A549 (cell line): ENCODE measurements at regions not wholly inside any gene's neighbourhood (a gene's known extent, or its start where the extent isn't known, plus 50 kb on each side); places are given as distances from the start of the nearest gene placed in this dataset.

Experiments
- ATAC-seq, 2 experiments: fragments of 200-7000 bp in 1 of 2; fragments of >200 bp in 1 of 2; cut with Nextera tagmentation in 1 of 2; cut with Tn5 transposase in 1 of 2; 3 replicates each; pipeline versions ENCODE4 v1.8.0 to v1.9.1; 2018 to 2020; ENCODE audit warnings: mild to moderate bottlenecking in 1 of 2, moderate library complexity in 1 of 2
- CTCF ChIA-PET: fragments of 300-600 bp; sonication (Branson Sonifier 250); formaldehyde crosslinking; extraction: SDS; loops from one replicate; lab custom pipeline; 2021; ENCODE audit warnings: antibody characterized with exemption, inconsistent platforms; lab: Yijun Ruan, JAX
- POLR2A ChIA-PET: fragments of 350-600 bp; formaldehyde crosslinking; extraction: SDS; loops from one replicate; lab custom pipeline; 2021; ENCODE audit warnings: antibody characterized with exemption, inconsistent platforms; lab: Yijun Ruan, JAX
- DNase-seq, 2 experiments: peaks; one replicate each; pipeline versions ENCODE4 v3.0.0 to v3.0.0-alpha.2; 2011 to 2016; ENCODE audit warnings: low read depth in 1 of 2, low spot score in 1 of 2
- FAIRE-seq: peaks from 2 replicates; lab custom pipeline; 2011; peaks lifted over from hg19 to GRCh38; lab: Jason Lieb, UNC
- H3K27ac ChIP-seq, 2 experiments: fragments of >200 bp; sonication (Bioruptor Twin); formaldehyde crosslinking; 3 replicates each; pipeline ENCODE4 v1.5.1; 2016 to 2017
- H3K4me1 ChIP-seq: fragments of >200 bp; sonication (Bioruptor Twin); formaldehyde crosslinking; 3 replicates; pipeline ENCODE4 v1.6.1; 2016
- H3K4me2 ChIP-seq: fragments of >200 bp; sonication (Bioruptor Twin); formaldehyde crosslinking; 3 replicates; pipeline ENCODE4 v1.6.1; 2016
- H3K4me3 ChIP-seq: fragments of >200 bp; sonication (Bioruptor Twin); formaldehyde crosslinking; 3 replicates; pipeline ENCODE4 v1.5.1; 2016
- H3K9me3 ChIP-seq: fragments of >200 bp; sonication (Bioruptor Twin); formaldehyde crosslinking; 3 replicates; pipeline ENCODE4 v1.6.1; 2016
- BCL3 ChIP-seq: fragments of >200 bp; sonication (Bioruptor Twin); formaldehyde crosslinking; IDR thresholded peaks from 3 replicates; pipeline ENCODE4 v1.6.1; 2016
- CBX2 ChIP-seq: fragments of 200-600 bp; sonication (generic); IDR thresholded peaks from 2 replicates; pipeline ENCODE4 v1.6.1; 2016; ENCODE audit warnings: low read depth, mild to moderate bottlenecking, borderline replicate concordance
- CHD2 ChIP-seq: fragments of 150-350 bp; IDR thresholded peaks from 2 replicates; pipeline ENCODE4 v1.6.1; 2014; ENCODE audit warnings: low read length; ENCODE audit not compliant: partially characterized antibody
- EP300 ChIP-seq, 2 experiments: fragments of >200 bp; sonication (Bioruptor Twin); formaldehyde crosslinking; IDR thresholded peaks; 2 replicates in 1 of 2; 3 replicates in 1 of 2; pipeline ENCODE4 v1.6.1; 2016 to 2017
- ESRRA ChIP-seq: fragments of 150-350 bp; IDR thresholded peaks from 2 replicates; pipeline ENCODE4 v1.6.1; 2014; ENCODE audit warnings: mild to moderate bottlenecking, low read length, borderline replicate concordance
- FOXS1 ChIP-seq: fragments of 250-450 bp; sonication (Bioruptor Pico); IDR thresholded peaks from 2 replicates; pipeline ENCODE4 v1.5.0; 2020; ENCODE audit warnings: mild to moderate bottlenecking, moderate library complexity
- GATA3 ChIP-seq: IDR thresholded peaks from 2 replicates; pipeline ENCODE4 v1.6.1; 2012; ENCODE audit warnings: borderline replicate concordance
- HDAC2 ChIP-seq: fragments of 200-600 bp; sonication (generic); IDR thresholded peaks from 2 replicates; pipeline ENCODE4 v1.6.1; 2016
- HEYL ChIP-seq: fragments of 250-450 bp; sonication (Bioruptor Pico); IDR thresholded peaks from 2 replicates; pipeline ENCODE4 v1.8.0; 2021; ENCODE audit warnings: mild to moderate bottlenecking, moderate library complexity
- HOXA7 ChIP-seq: fragments of 250-450 bp; sonication (Bioruptor Pico); IDR thresholded peaks from 2 replicates; pipeline ENCODE4 v1.5.0; 2020; ENCODE audit warnings: mild to moderate bottlenecking, moderate library complexity
- HOXB13 ChIP-seq: fragments of 250-450 bp; sonication (Bioruptor Pico); IDR thresholded peaks from 2 replicates; pipeline ENCODE4 v1.5.0; 2020; ENCODE audit warnings: low read depth, mild to moderate bottlenecking, moderate library complexity
- HOXB5 ChIP-seq: fragments of 250-450 bp; sonication (Bioruptor Pico); IDR thresholded peaks from 2 replicates; pipeline ENCODE4 v1.5.0; 2020; ENCODE audit warnings: mild to moderate bottlenecking, moderate library complexity
- JUNB ChIP-seq: fragments of >200 bp; sonication (Bioruptor Twin); formaldehyde crosslinking; IDR thresholded peaks from 2 replicates; pipeline ENCODE4 v1.6.1; 2016
- KDM1A ChIP-seq: fragments of 200-600 bp; sonication (generic); IDR thresholded peaks from 2 replicates; pipeline ENCODE4 v1.6.1; 2016; ENCODE audit warnings: low read depth, mild to moderate bottlenecking
- MAZ ChIP-seq: fragments of 150-350 bp; IDR thresholded peaks from 2 replicates; pipeline ENCODE4 v1.6.1; 2014; ENCODE audit warnings: antibody characterized with exemption, low read depth, low read length, borderline replicate concordance
- MYC ChIP-seq: IDR thresholded peaks from 2 replicates; pipeline ENCODE4 v1.6.1; 2012; ENCODE audit warnings: mild to moderate bottlenecking, inconsistent platforms, low read length, improper control_type of control experiment, borderline replicate concordance
- NFE2L2 ChIP-seq: fragments of 150-350 bp; conservative IDR thresholded peaks from 2 replicates; pipeline ENCODE4 v1.6.1; 2014; ENCODE audit warnings: low read length
- NR3C1 ChIP-seq: fragments of >200 bp; sonication (Bioruptor Twin); formaldehyde crosslinking; IDR thresholded peaks from 3 replicates; pipeline ENCODE4 v1.6.1; 2017
- POLR2A ChIP-seq: IDR thresholded peaks from 2 replicates; pipeline ENCODE4 v1.6.1; 2012; ENCODE audit warnings: mild to moderate bottlenecking, low read length
- RAD21 ChIP-seq, 2 experiments: fragments of >200 bp in 1 of 2; sonication (Bioruptor Twin) in 1 of 2; formaldehyde crosslinking in 1 of 2; IDR thresholded peaks in 1 of 2; conservative IDR thresholded peaks in 1 of 2; 2 replicates in 1 of 2; 3 replicates in 1 of 2; pipeline ENCODE4 v1.6.1; 2012 to 2018; ENCODE audit warnings: inconsistent platforms in 1 of 2
- RARB ChIP-seq: fragments of 250-450 bp; sonication (Bioruptor Pico); IDR thresholded peaks from 2 replicates; pipeline ENCODE4 v1.8.0; 2021; ENCODE audit warnings: mild to moderate bottlenecking, moderate library complexity
- RCOR1 ChIP-seq: fragments of 150-350 bp; IDR thresholded peaks from 2 replicates; pipeline ENCODE4 v1.6.1; 2014; ENCODE audit warnings: antibody characterized with exemption, low read length, low read depth
- RNF2 ChIP-seq: fragments of 200-600 bp; sonication (generic); IDR thresholded peaks from 2 replicates; pipeline ENCODE4 v1.6.1; 2016; ENCODE audit warnings: low read depth, mild to moderate bottlenecking, antibody characterized with exemption, moderate library complexity, borderline replicate concordance
- ZC3H11A ChIP-seq: fragments of 450-650 bp; IDR thresholded peaks from 2 replicates; pipeline ENCODE4 v1.6.1; 2014; ENCODE audit warnings: antibody characterized with exemption, mild to moderate bottlenecking
- WGBS: methylation state at CpG from one replicate; pipeline ENCODE4 v1.1.6; 2017; ENCODE audit errors: missing lambda C conversion rate; 5-methylcytosine and 5-hydroxymethylcytosine counted together
- TF ChIP-seq, protein P1 (sequence below): IDR thresholded peaks from 2 replicates; pipeline ENCODE4 v1.6.1; 2012; ENCODE audit warnings: low read depth, borderline replicate concordance
- TF ChIP-seq, protein P2 (sequence below): fragments of 200-600 bp; sonication (generic); IDR thresholded peaks from 2 replicates; pipeline ENCODE4 v1.6.1; 2016; ENCODE audit warnings: antibody characterized with exemption, mild to moderate bottlenecking, moderate library complexity

- TF ChIP-seq HEYL (no peak), ZC3H11A (no peak), HOXB5 (no peak), MAZ (no peak), HOXA7 (CRISPR knock-in tag) (no peak), CBX2 (no peak), EP300 (IDR thresholded peaks at IDR 0.05) (no peak), JUNB (no peak), RNF2 (no peak)
- TF ChIP-seq, protein P1, sequence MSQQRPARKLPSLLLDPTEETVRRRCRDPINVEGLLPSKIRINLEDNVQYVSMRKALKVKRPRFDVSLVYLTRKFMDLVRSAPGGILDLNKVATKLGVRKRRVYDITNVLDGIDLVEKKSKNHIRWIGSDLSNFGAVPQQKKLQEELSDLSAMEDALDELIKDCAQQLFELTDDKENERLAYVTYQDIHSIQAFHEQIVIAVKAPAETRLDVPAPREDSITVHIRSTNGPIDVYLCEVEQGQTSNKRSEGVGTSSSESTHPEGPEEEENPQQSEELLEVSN, result no peak
- TF ChIP-seq, protein P2, sequence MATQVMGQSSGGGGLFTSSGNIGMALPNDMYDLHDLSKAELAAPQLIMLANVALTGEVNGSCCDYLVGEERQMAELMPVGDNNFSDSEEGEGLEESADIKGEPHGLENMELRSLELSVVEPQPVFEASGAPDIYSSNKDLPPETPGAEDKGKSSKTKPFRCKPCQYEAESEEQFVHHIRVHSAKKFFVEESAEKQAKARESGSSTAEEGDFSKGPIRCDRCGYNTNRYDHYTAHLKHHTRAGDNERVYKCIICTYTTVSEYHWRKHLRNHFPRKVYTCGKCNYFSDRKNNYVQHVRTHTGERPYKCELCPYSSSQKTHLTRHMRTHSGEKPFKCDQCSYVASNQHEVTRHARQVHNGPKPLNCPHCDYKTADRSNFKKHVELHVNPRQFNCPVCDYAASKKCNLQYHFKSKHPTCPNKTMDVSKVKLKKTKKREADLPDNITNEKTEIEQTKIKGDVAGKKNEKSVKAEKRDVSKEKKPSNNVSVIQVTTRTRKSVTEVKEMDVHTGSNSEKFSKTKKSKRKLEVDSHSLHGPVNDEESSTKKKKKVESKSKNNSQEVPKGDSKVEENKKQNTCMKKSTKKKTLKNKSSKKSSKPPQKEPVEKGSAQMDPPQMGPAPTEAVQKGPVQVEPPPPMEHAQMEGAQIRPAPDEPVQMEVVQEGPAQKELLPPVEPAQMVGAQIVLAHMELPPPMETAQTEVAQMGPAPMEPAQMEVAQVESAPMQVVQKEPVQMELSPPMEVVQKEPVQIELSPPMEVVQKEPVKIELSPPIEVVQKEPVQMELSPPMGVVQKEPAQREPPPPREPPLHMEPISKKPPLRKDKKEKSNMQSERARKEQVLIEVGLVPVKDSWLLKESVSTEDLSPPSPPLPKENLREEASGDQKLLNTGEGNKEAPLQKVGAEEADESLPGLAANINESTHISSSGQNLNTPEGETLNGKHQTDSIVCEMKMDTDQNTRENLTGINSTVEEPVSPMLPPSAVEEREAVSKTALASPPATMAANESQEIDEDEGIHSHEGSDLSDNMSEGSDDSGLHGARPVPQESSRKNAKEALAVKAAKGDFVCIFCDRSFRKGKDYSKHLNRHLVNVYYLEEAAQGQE, result no peak
- ChIA-PET POLR2A (no interaction called here), CTCF (no interaction called here)
- no peak overlapping the region for H3K4me2 ChIP-seq
- no peak overlapping the region for H3K4me3 ChIP-seq
- no peaks in the 10 kb centered on the region for H3K9me3 ChIP-seq
- 90% methylated on average over 1 of the region's 1 CpG for WGBS
- H3K4me1 ChIP-seq, result no peaks in the 10 kb centered on the region
- H3K27ac ChIP-seq, result no peak overlapping the region
- ATAC-seq (no peak), DNase-seq (no peak), FAIRE-seq (no peak)
Observed at GRCh38 chr21:16872616-16873015, 640.2 kb upstream of the CXADR start.

- TF ChIP-seq HDAC2 (no peak), HOXA7 (CRISPR knock-in tag) (no peak), RAD21 (conservative IDR thresholded peaks at IDR 0.05 in 1 of 2, IDR thresholded peaks at IDR 0.05 in 1 of 2) (no peak), NFE2L2 (no peak), ZC3H11A (no peak), HEYL (no peak), FOXS1 (CRISPR knock-in tag) (no peak), MYC (no peak), EP300 (IDR thresholded peaks at IDR 0.05) (no peak), HOXB13 (no peak), RCOR1 (no peak), HOXB5 (no peak), RARB (CRISPR knock-in tag) (no peak), CHD2 (no peak), NR3C1 (no peak), KDM1A (no peak)
- TF ChIP-seq, all 56 proteins: peak for 0
- POLR2A ChIA-PET, result no interaction called here
- Histone ChIP-seq H3K27ac (no peak overlapping the region), H3K9me3 (no peaks in the 10 kb centered on the region), H3K4me2 (no peak overlapping the region), H3K4me3 (no peak overlapping the region), H3K4me1 (no peaks in the 10 kb centered on the region)
- ATAC-seq (no peak), DNase-seq (no peak), FAIRE-seq (no peak)
- WGBS, result 72% methylated on average over 2 of the region's 2 CpGs
- CTCF ChIA-PET, result no interaction called here
Observed at GRCh38 chr21:16873176-16873575, 639.7 kb upstream of the CXADR start.

- H3K4me1 ChIP-seq, result no peaks in the 10 kb centered on the region
- no peaks in the 10 kb centered on the region for H3K9me3 ChIP-seq
- ChIA-PET POLR2A (no interaction called here), CTCF (no interaction called here)
- DNase-seq (no peak), ATAC-seq (no peak), FAIRE-seq (no peak)
- 72% methylated on average over 1 of the region's 1 CpG for WGBS
- no peak overlapping the region for H3K4me2 ChIP-seq
- no peak overlapping the region for H3K27ac ChIP-seq
- TF ChIP-seq GATA3 (no peak), BCL3 (no peak), ESRRA (no peak), CHD2 (no peak), POLR2A (no peak)
- no peak overlapping the region for H3K4me3 ChIP-seq
Observed at GRCh38 chr21:16873596-16873995, 639.2 kb upstream of the CXADR start.
